ENCODE measurements at regions not wholly inside any gene's neighbourhood (a gene's known extent, or its start where the extent isn't known, plus 50 kb on each side); places are given as distances from the start of the nearest gene placed in this dataset.

- Histone ChIP-seq H3K36me3 (ENCODE audit: control insufficient read depth, insufficient read depth, low read length) (no peaks in the 10 kb centered on the region), H3K27me3 (ENCODE audit: control insufficient read depth, insufficient read depth, low read length) (no peaks in the 10 kb centered on the region), H3K4me3 (ENCODE audit: low read depth, low read length) (no peak overlapping the region)
- DNase-seq (ENCODE audit: low read depth) = no peak
- TF ChIP-seq CTCF (IDR thresholded peaks at IDR 0.05; ENCODE audit: insufficient read depth, low read length, poor library complexity, severe bottlenecking) = no peak
Measured at GRCh38 chr2:228798458-228799207, 472.5 kb downstream of the PID1 start.

- H3K36me3 ChIP-seq (ENCODE audit: control insufficient read depth, insufficient read depth, low read length) = no peaks in the 10 kb centered on the region
- H3K4me3 ChIP-seq (ENCODE audit: low read depth, low read length) = no peak overlapping the region
- TF ChIP-seq CTCF (IDR thresholded peaks at IDR 0.05; ENCODE audit: insufficient read depth, low read length, poor library complexity, severe bottlenecking) = no peak
- DNase-seq (ENCODE audit: low read depth) = no peak
- no peaks in the 10 kb centered on the region for H3K27me3 ChIP-seq (ENCODE audit: control insufficient read depth, insufficient read depth, low read length)
Measured at GRCh38 chr2:228796386-228796785, 474.7 kb downstream of the PID1 start.

GRCh38 chr2:228793116-228793515, 478.0 kb downstream of the PID1 start:
- TF ChIP-seq CTCF (IDR thresholded peaks at IDR 0.05; ENCODE audit: insufficient read depth, low read length, poor library complexity, severe bottlenecking) = no peak
- Histone ChIP-seq H3K4me3 (ENCODE audit: low read depth, low read length) (no peak overlapping the region), H3K36me3 (ENCODE audit: control insufficient read depth, insufficient read depth, low read length) (no peaks in the 10 kb centered on the region), H3K27me3 (ENCODE audit: control insufficient read depth, insufficient read depth, low read length) (no peaks in the 10 kb centered on the region)
- DNase-seq (ENCODE audit: low read depth) = no peak

- no peak for TF ChIP-seq CTCF (IDR thresholded peaks at IDR 0.05; ENCODE audit: insufficient read depth, low read length, poor library complexity, severe bottlenecking)
- H3K27me3 ChIP-seq (ENCODE audit: control insufficient read depth, insufficient read depth, low read length) = no peaks in the 10 kb centered on the region
Measured at GRCh38 chr2:228786901-228787300, 484.2 kb downstream of the PID1 start.

GRCh38 chr2:228782281-228782680, 488.8 kb downstream of the PID1 start:
- Histone ChIP-seq H3K36me3 (ENCODE audit: control insufficient read depth, insufficient read depth, low read length) (no peaks in the 10 kb centered on the region), H3K27me3 (ENCODE audit: control insufficient read depth, insufficient read depth, low read length) (no peaks in the 10 kb centered on the region), H3K4me3 (ENCODE audit: low read depth, low read length) (no peak overlapping the region)
- TF ChIP-seq CTCF (IDR thresholded peaks at IDR 0.05; ENCODE audit: insufficient read depth, low read length, poor library complexity, severe bottlenecking) = no peak
- DNase-seq (ENCODE audit: low read depth) = no peak

More at GRCh38 chr2:228786901-228787300, 484.2 kb downstream of the PID1 start:
- Histone ChIP-seq H3K4me3 (ENCODE audit: low read depth, low read length) (no peak overlapping the region), H3K36me3 (ENCODE audit: control insufficient read depth, insufficient read depth, low read length) (no peaks in the 10 kb centered on the region)
- DNase-seq (ENCODE audit: low read depth) = no peak

GRCh38 chr2:228777855-228778355, 493.2 kb downstream of the PID1 start:
- H3K27me3 ChIP-seq (ENCODE audit: control insufficient read depth, insufficient read depth, low read length) = no peaks in the 10 kb centered on the region
- TF ChIP-seq CTCF (IDR thresholded peaks at IDR 0.05; ENCODE audit: insufficient read depth, low read length, poor library complexity, severe bottlenecking) = no peak
- no peak for DNase-seq (ENCODE audit: low read depth)

More at GRCh38 chr2:228777855-228778355, 493.2 kb downstream of the PID1 start:
- Histone ChIP-seq H3K36me3 (ENCODE audit: control insufficient read depth, insufficient read depth, low read length) (no peaks in the 10 kb centered on the region), H3K4me3 (ENCODE audit: low read depth, low read length) (no peak overlapping the region)
